HG02642 (cell line): ENCODE measurements at regions not wholly inside any gene's neighbourhood (a gene's known extent, or its start where the extent isn't known, plus 50 kb on each side); places are given as distances from the start of the nearest gene placed in this dataset.

ENCODE experiments used
- ATAC-seq: cut with Tn5 transposase; IDR thresholded peaks from one replicate; pipeline ENCODE4 v1.9.1; 2021; ENCODE audit warnings: mild to moderate bottlenecking; ENCODE audit not compliant: unreplicated experiment, poor library complexity

DNA sequence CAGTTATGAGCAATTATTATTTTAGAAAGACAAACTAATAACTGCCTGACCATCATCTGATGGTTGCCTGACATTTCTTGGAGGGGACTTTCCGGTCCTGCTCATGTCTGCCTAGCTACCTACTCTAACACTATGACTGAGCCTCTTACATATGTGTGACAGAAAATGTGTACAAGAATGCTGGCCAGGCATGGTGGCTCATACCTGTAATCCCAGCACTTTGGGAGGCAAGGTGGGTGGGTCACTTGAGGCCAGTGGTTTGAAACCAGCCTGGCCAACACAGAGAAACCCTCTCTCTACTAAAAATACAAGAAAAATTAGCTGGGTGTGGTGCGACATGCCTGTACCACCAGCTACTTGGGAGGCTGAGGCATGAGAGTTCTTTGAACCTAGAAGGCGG is 666.3 kb downstream of the KCNJ3 start:
- ATAC-seq, result no peak

DNA sequence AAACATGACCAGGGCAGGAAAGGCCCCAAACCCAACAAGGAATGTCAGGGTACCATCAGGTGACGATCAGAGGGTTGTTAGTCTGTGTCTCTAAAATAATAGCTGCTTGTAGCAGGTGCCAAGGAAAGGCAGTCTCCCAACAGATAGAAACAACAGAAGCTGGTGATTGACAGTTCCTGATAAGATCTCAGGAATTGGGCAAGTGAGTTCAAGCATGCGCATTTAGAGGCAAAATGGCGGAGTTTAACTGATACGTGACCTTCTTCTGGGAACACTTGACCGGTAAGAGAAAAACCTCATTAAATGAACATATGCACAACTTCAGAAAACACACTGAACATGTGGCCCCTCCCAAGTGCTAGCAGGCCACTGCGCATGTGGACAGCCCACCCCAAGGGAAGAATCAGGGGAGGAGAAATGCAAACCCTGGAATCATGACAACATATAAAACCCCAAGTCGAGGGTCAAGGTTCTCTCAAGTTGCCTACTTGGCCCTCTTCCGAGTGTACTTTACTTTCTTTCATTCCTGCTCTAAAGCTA is 664.9 kb downstream of the KCNJ3 start:
- no peak for ATAC-seq

DNA sequence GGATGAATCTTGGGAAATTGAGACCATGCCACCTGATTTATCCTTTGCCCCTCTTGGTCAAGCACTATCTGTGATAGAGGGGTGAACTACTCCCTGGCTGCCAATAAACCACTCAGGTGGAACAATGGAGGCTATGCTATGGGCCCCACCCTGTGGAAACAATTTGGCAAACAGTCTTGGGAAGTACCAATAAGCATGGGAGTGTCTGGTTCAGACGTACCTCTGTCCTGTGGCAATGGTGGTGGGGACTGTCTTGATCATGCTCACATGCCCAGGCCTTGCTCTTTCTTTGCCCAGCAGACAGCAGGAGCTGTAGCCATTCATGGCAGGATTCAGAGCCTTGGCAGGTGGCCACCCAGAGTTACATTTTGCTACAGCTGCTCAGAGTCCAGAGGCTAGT is 658.7 kb downstream of the KCNJ3 start:
- ATAC-seq, result no peak

DNA sequence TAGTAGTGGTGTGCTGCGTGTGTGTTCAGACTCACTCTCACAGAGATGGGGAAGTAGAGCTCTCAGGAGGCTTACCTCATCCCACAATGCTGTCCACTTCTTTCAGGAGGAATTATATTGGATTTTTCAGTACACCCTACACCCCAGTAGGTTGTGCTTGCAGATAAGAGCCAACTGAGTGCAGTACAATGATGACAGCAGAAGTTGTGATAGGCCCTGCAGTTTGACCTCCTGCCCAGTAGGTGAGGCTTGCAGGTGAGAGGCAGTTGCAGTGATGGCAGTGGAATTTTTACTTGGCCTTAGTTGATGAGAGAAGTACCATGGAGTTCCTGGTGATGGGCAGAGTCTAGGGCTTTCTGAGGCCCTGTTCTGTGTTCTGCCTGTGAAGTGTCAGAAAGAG is 657.8 kb downstream of the KCNJ3 start:
- ATAC-seq, result no peak

DNA sequence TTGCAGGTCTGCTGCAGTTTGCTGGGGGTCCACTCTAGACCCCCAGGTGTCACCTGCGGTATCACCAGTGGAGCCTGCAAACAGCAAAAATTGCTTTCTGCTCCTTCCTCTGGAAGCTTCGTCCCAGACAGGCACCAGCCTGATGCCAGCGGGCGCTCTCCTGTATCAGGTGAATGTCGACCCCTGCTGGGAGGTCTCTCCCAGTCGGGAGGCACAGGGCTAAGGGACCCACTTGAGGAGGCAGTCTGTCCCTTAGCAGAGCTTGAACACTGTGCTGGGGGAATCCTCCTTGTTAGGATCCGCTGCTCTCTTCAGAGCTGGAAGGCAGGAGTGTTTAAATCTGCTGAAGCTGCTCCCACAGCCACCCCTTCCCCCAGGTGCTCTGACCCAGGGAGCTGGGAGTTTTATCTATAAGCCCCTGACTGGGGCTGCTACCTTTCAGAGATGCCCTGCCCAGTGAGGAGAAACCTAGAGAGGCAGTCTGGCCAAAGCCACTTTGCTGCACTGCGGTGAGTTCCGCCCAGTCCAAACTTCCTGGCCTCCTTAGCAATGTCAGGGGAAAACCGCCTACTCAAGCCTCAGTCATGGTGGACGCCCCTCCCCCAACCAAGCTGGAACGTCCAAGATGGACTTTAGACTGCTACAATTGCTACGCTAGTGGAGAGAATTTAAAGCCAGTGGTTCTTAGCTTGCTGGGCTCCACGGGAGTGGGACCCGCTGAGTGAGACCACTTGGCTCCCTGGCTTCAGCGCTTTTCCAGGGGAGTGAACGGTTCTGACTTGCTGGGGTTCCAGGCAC is 652.5 kb downstream of the KCNJ3 start:
- no peak for ATAC-seq

DNA sequence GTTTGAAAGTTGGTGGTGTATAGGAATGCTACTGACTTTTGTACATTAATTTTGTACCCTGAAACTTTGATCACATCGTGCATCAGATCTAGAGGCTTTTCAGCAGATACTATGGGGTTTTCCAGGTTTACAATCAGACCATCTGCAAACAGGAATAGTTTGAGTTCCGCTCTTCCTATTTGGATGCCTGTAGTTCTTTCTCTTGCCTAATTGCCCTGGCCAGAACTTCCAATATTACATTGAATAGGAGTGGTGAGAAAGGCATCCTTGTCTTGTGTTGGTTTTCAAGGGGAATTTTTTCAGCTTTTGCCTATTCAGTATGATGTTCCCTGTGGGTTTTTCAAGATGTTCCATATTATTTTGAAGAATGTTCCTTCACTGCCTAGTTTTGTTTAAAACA is 633.5 kb downstream of the KCNJ3 start:
- ATAC-seq, result no peak

DNA sequence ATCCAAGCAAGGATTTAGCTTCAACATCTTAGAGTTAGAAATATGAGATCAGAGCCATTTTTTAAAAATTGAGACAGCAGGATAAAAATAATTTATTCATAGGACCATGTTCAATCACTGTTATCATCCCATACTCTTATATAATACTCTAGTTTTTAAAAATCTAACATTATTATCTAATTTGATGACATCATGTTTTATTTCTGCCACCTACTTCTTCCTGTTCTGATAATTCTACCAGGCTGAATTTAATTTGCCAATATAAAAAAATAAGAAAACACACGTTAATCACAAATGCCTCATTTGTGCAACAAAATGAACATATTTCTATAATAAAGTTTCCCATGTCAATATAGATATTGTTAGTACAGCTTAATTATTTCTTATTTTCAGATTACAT is 621.7 kb downstream of the KCNJ3 start:
- no peak for ATAC-seq

DNA sequence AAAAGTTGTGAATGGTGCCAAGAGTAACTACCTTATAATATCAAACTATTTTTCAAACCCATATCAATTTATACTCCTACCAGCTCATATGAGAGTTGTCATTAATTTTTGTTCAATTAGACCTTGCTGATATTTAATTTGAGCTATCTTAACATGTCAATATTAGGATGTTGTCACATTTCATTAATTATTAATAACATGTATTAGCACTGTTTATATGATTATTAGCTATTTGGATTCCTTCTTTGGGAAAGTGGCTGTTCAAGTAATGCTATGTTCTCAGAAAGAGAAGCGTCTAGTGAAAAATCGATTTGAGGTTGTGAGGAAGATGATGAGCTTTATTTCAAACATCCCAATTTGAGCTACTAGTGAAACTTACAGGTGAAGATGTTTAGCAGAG is 620.2 kb downstream of the KCNJ3 start:
- ATAC-seq, result no peak

DNA sequence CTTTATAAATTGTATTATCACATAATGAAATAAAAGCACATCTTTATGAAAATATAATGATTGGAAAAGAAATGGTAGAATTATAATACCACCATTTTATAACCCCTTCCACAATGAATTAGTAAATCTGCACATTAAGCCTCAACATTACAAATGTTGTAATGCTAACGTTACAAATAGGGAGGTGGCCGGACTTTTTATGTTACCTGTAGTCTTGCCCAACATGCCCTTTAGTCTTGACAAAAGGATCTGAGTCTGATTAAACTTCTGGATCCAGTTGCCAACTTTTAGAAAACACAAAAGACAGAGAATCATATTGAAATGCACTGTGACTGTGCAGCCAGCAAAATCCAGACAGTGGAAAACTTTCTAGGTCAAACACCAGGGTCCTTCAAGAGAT is 617.3 kb downstream of the KCNJ3 start:
- no peak for ATAC-seq

DNA sequence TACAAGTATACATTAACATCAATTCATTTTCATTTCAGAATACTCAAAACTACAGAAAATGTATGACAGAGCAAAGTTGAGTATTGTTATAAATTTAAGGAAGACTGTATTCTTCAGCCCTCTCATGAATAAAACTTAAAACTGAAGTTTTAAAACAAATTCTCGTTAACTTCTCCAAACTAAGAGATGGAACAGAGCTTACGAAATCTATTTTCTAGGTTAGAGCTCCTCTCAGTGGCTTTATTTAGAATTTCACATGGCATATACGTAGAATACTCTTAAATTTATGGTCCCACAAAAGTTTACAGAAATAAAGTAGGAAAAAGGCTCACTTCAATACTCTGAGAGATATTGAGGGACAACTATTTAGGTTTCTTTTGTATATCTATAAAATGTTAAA is 612.1 kb downstream of the KCNJ3 start:
- peak; percentile 44 for ATAC-seq

DNA sequence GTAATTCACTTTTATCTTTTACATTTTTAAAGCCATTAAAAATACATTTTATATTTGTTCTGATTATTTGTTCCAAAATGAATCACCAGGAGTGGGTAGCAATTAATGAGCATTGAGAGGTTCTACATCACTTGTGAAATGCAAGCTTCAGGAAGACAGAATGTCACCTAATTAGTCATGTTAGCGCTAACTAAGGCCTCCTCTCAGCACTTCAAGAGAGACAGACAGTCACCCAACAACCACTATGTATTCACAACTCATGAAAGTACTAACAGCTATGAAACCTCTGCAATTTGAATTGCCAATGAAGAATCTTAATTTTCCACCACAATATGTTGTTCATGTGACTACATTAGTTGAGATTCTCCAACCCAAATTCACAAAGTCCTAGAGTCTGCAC is 611.0 kb downstream of the KCNJ3 start:
- ATAC-seq, result no peak

DNA sequence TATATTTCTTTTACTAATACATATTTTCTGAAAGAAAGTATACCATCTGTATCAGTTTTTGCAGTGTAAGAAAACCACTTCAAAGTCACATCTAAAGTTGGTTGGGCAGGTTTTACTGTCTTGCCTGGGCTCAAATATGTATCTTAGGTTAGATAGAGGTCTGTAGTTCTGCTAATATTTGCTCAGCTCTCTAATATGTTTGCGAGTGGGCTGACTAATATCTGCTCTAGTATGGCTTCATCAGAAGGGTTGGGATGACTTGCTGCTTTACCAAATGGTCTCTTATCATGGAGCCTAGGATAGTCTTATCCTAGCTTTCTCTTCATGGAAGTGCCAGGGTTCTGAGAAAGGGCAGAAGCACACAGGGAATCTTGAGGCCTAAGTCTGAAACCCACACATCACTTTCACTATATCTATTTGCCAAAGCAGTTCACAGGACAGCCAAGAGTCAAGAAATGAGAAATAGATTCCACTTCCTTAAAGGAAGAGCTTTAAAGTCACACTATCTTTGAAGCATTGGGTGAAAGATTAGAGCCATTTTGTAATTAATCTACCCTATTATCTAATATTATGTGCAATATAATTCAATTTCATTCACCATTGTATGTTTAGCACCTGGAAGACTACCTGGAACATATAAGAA is 610.0 kb downstream of the KCNJ3 start:
- ATAC-seq, result no peak

DNA sequence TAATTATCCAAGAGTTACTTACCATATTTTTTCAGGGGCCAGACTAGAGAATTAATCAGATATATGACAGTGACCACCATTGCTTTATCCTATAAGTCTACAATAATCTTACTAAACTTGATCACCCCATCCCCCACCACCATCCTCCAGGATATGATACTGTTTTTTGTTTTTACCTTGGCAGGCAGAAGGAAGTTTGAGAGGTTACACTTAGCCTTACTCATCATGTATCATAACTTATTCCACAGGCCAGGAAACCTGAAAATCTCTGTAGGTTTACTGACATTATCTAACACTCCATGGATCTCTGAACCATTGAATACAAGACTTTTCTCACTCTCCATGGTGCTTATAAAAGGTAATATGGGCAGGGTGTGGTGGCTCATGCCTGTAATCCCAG is 602.7 kb downstream of the KCNJ3 start:
- no peak for ATAC-seq

DNA sequence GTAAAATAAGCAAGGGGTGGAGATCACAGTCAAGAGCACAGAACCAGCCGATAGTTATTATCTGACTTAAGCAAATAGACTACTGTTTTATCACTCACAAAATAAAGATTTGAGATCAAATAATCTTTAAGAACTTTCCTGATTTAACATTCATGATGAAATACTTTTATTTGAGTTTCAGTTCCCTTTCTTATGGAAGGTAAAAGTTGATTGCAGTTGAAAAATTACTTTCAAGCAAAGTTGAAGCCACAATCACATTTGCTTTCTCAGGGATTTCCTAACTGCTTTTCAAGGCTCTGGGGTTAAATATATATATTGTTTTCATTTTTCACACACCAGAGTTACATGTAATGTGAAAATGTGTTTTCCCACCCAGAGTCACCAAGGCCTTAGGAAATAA is 599.5 kb downstream of the KCNJ3 start:
- ATAC-seq, result no peak

DNA sequence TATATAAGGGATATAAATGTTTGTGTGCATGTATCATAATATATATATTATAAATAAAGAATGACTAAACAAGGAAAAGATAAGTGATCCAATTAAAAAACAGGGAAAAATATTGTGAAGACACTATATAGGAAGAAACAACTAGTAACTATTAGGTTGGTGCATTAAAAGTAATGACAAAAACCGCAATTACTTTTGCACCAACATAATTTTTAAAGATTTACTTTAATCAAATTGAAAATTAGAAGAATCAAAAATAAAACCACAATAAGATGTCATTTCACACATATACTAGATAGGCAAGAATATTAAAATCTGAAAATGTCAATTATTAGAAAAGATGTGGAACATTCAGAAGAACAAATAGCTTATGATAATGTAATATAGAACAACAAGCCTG is 595.9 kb downstream of the KCNJ3 start:
- no peak for ATAC-seq

DNA sequence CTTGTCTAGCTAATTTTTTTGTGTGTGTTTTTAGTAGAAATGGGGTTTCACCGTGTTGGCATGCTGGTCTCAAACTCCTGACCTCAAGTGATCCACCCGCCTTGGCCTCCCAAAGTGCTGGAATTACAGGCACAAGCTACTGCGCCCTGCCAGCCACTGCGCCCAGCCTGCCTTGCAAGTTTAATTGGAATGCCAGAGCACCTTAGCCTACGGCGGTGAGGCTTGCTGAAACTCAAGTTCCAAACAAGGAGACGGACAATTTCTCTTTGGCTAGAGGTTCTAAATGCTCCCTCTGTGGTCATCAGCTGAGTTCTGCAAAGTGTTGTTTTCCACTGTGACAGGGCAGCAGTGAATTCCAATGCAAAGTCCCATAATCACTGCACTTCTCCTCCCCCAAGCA is 583.4 kb downstream of the KCNJ3 start:
- ATAC-seq, result no peak

DNA sequence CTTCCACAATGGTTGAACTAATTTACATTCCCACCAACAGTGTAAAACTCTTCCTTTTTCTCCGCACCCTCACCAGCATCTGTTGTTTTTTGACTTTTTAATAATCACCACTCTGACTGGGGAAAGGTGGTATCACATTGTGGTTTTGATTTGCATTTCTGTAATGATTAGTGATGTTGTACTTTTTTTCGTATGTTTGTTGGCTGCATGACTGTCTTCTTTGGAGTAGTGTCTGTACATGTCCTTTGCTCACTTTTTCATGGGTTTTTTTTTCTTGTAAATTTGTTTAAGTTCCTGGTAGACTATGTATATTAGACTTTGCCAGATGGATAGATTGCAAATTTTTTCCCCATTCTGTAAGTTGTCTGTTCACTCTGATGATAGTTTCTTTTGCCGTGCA is 574.8 kb downstream of the KCNJ3 start:
- no peak for ATAC-seq

DNA sequence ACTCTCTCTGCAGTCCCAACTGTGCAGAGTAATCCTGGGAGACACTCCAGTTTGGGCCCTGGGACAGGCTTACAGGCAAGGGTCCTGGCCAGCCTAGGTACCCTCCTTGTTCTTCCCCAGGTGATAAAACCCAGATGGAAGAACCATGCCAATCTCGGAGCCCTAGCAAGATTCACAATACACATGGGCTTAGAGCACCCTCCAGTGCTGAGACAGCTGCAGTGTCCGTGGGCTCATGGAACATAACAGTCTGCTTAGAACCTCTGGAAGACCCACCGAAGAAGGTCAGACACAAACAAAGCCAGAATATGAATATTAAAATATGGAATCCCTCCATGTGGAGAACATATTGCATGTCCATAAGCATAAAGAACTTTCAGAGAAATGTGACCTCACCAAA is 568.1 kb downstream of the KCNJ3 start:
- ATAC-seq, result no peak

DNA sequence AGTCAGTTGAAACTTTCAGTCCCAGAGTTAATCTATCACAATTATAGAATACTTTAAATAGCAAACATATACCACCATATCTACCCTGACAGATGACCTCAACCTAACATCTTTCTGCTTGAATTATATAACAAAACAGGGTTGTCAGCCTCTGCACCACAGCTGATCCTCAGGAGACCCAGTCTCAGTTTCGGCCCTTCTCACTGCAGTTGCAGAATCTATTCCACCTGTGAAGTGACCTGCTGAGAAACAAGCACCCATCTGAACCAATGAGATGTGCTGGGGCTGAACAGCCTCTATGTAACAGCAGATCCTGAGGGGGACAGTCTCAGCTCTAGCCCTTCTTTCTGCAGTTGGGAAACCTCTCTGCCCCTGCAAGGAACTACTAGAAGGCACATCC is 567.6 kb downstream of the KCNJ3 start:
- ATAC-seq, result no peak

DNA sequence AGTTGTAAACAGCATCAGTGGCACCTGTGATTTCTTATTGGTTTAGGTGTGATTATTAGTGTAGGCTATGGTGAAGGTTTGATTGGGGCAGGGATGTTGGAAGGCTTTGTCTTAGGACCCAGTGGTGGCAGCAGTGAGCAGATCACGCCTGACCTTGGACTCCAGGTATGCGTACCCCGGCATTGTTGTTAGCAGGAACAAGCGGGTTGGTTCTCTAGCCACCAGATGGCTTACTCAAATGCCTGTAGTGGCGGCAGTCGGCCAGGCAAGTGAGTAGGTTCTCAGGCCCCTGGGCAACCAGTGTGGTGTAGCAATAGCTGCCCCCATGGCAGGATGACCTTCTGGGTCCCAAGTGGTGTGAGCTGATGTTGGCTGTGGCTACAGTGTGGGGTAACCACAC is 558.3 kb downstream of the KCNJ3 start:
- ATAC-seq, result no peak

DNA sequence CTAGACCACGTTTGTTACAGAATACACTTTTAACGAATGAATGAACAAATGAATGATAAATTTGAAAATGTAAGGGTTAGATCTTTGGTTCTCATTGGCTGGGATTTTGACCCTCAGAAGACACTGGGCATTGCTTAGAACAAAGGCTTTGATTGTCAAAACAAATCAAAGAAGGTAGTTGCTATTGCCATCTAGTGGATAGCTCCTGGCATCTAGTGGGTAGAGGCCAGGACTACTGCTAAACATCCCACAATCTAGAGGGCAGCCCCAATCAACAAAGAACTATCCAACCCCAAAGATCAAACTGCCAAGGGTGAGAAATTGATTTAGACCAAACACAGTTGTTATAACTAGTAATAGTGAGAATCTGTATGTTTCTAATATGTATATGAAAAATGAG is 552.3 kb downstream of the KCNJ3 start:
- ATAC-seq, result peak; percentile 78

DNA sequence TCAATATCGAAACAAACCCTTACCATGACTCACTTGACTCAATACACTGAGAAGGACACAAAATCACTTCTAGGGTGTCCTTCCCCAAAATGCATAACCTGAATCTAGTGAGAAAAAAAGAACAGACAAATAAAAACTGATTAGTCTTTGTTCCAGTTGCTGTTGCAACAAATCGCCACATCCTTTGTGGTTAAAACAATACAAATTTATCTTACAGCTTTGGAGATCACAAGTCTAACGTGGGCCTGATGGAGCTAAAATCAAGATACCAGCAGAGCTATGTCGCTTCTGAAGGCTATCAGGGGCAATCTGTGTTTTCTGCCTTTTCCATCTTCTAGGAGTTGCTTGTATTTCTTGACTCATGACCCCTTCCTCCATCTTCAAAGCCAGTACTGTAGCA is 541.7 kb downstream of the KCNJ3 start:
- no peak for ATAC-seq
